HG02763 (cell line): ENCODE measurements at regions not wholly inside any gene's neighbourhood (a gene's known extent, or its start where the extent isn't known, plus 50 kb on each side); places are given as distances from the start of the nearest gene placed in this dataset.

ENCODE experiments used
- ATAC-seq: cut with Tn5 transposase; IDR thresholded peaks from one replicate; pipeline ENCODE4 v1.9.1; 2021; ENCODE audit warnings: mild to moderate bottlenecking, moderate library complexity; ENCODE audit not compliant: unreplicated experiment

GRCh38 chr9:91039125-91039834 lies 237.7 kb downstream of the SYK start:
- no peak for ATAC-seq

GRCh38 chr9:91039835-91040140 lies 238.2 kb downstream of the SYK start:
- no peak for ATAC-seq

GRCh38 chr9:91040371-91041215 lies 239.0 kb downstream of the SYK start:
- ATAC-seq: no peak

- no peak for ATAC-seq
These were observed 240.4 kb downstream of the SYK start for GRCh38 chr9:91042024-91042423.

- no peak for ATAC-seq
These were observed 240.9 kb downstream of the SYK start for GRCh38 chr9:91042541-91042940.

DNA sequence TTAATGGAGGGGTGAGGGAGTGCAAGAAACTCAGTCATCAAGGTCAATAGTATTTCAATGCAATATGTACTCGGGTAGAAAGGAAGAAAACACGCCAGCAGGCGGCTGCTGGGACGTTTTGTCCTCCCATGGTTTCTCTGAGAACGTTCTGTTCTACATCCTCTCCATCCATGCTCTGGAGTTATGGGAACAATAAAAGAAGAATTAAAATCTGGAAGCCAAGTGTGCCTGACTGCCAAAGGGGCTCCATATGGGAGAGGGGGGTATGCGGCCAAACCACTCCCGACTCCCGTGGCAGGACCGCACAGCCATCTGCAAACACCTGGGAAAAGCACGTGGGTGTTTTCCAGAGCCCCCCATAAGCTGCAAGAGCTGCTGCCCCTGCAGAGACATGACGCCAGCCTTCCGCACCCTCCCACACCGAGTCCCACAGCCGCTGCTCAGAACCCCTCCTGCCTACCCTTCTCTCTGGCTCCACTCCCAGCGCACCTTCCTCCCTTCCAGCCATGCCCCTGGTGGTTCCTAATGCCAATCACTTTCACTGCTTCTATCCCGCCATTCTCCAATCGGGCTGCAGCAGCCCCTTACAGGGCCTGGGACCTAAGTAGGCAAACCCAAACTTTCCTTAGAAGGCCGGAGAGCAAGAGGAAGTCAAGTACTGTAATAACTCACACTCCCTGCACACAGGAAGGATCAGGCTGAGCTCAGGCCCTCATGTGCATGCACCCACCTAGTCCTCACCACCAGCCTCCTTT lies 241.6 kb downstream of the SYK start:
- no peak for ATAC-seq

- ATAC-seq: no peak
These were observed 242.2 kb downstream of the SYK start for GRCh38 chr9:91043811-91044175.

DNA sequence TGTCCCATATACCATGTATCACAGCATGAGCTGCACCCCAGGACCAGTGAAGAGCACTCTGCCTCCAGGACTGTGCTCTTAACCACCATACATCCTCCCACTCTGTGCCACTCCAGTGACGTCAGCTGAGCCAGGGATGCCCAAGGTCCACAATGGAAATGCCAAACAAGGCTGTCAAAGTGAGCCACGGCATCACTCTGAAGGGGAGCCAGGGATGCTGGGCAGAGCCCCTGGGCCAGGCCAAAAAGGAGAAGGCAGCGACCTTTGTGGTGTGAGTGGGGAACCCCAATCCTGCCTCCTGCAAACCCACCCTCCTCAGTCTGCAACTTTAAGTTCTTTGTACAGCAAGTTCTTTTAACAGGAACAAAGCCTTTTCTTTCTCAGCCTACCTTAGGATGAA lies 242.7 kb downstream of the SYK start:
- no peak for ATAC-seq

DNA sequence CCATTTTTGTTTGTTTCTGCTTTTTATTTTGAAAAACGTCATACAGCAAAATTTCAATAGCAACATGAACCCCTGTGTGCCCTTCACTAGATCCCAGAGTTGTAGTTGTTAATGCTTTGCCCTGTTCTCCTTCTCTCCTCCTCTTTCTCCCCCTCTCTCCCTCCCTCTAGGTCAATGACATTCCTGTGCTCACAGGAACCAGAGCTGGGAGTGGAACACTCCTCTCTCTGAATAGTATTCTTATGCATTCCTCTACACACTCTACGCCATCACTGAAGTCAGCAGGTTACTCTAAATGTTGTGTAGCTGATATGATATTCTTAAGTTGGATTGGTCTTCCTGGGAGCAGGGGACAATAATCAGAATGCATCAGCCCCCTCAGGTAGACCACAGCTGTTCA lies 243.4 kb downstream of the SYK start:
- ATAC-seq: no peak

GRCh38 chr9:91047529-91047928 lies 245.9 kb downstream of the SYK start:
- ATAC-seq: no peak

DNA sequence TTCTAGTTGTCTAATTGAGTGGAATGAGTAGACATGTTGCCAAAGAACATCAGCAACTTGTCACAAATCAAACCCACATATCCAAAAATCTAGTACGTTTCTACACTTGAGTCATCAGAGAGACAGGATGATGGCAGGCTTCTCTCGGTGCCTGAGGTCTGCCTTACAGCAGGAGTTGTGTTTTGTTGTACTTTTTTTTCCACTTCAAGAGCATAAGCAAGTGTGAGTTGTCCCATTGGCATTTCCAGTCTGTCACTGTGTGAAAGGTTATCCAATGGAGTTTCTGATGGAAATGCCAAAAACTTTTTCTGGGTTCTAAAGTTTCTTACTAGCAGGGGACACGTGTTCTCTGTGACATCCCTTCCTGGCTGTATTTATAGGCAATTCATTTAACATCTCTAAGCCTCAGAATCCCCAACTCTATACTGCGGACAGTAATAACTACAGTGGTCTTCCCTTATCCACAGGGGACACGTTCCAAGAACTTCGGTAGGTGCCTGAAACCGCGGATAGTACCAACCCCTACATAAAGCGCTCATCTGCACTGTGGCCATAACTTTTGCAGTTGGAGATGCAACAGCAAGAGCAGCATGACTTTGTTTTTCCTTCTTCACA lies 246.5 kb downstream of the SYK start:
- no peak for ATAC-seq

DNA sequence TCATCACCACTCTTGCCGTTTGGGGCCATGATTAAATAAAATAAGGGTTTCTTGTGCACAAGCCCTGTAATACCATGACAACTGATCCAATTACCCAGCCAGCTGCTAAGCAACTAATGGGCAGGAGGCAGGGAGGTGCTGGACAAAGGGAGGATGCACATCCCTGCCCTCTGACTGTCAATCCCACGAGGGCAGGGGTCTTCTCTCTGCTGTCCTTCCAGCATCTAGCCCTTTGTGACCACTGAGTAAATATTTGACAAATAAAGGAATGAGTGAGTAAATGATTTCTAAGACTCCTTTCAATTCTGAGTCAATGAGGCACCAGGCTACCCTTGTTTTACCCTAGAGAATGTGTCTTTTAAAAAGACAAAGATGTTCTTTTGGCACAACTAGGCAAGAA lies 247.1 kb downstream of the SYK start:
- ATAC-seq: no peak

- ATAC-seq: no peak
These were observed 252.2 kb downstream of the SYK start for GRCh38 chr9:91053824-91054223.

- ATAC-seq: no peak
These were observed 254.2 kb downstream of the SYK start for GRCh38 chr9:91055845-91056244.

GRCh38 chr9:91056486-91056885 lies 254.9 kb downstream of the SYK start:
- no peak for ATAC-seq

DNA sequence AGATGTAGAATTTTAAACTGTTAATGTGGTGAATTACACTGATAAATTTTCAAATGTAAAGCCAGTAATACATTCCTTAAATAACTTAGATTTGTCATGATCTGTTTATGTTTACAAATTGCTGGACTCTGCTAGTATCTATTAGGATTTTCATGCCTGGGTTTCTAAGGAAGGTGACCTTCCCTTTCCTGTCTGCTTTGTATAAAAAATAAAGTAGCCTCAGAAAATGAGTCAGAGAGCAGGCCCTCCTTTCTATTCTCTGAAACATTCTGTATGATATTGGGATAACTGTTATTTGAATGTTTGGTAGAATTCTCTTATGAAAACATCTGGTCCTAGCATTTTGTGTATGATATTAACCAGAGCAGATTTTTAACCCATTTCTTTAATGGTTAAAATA lies 255.3 kb downstream of the SYK start:
- ATAC-seq: no peak

GRCh38 chr9:91059713-91060112 lies 258.1 kb downstream of the SYK start:
- ATAC-seq: no peak

- no peak for ATAC-seq
These were observed 259.1 kb downstream of the SYK start for GRCh38 chr9:91060520-91061343.

GRCh38 chr9:91061506-91061905 lies 259.9 kb downstream of the SYK start:
- no peak for ATAC-seq

GRCh38 chr9:91062281-91062680 lies 260.7 kb downstream of the SYK start:
- no peak for ATAC-seq

DNA sequence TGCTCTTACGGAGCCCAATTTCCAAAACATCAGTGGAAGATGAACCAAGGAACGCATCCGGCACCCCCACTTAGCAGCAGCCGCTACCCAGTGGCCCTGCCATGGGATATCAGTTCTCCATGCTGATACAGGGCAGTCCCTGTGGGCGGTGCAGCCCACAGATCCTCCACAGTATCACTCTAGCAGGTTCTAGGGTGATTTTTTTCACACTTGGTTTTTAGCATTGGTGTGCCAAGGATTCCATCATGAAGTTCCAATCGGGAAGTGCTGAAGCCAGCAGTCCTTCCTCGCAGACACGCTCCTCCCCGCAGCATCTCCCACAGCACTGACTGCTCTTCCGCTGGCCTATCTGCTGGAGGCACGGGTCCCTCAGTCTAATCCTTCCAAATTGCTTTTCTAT lies 261.9 kb downstream of the SYK start:
- no peak for ATAC-seq
